ENCODE measurements at regions not wholly inside any gene's neighbourhood (a gene's known extent, or its start where the extent isn't known, plus 50 kb on each side); places are given as distances from the start of the nearest gene placed in this dataset.
A peak's percentile ranks its signal among the peaks of the same experiment; 100 is the strongest.
"Not testable (repeated sequence)": the region's sequence is repeated elsewhere in the genome, so short reads cannot be mapped to it uniquely, and the experiment has no call there.

GRCh38 chr2:84271977-84272376 is 187.1 kb downstream of the SUCLG1 start:
- ATAC-seq, result no peak
- DNase-seq (ENCODE audit: low spot score in 2 of 2), result no peak
- no peaks in the 10 kb centered on the region for H3K36me3 Mint-ChIP-seq
- H3K27ac Mint-ChIP-seq, result no peak overlapping the region
- H3K4me1 Mint-ChIP-seq, result peaks cover 6% of the 10 kb centered on the region
- no peaks in the 10 kb centered on the region for H3K9me3 Mint-ChIP-seq
- H3K4me3 Mint-ChIP-seq, result no peak overlapping the region

- Mint-ChIP-seq H3K27ac (no peak overlapping the region), H3K9me3 (no peaks in the 10 kb centered on the region), H3K36me3 (no peaks in the 10 kb centered on the region), H3K4me3 (no peak overlapping the region), H3K4me1 (no peaks in the 10 kb centered on the region)
- DNase-seq (ENCODE audit: low spot score in 2 of 2) (no peak), ATAC-seq (no peak)
These were observed 201.2 kb downstream of the SUCLG1 start for GRCh38 chr2:84257831-84258230.

- Mint-ChIP-seq H3K27ac (no peak overlapping the region), H3K9me3 (no peaks in the 10 kb centered on the region), H3K36me3 (no peaks in the 10 kb centered on the region), H3K4me1 (no peaks in the 10 kb centered on the region), H3K4me3 (no peak overlapping the region)
- DNase-seq (ENCODE audit: low spot score in 2 of 2) (no peak), ATAC-seq (no peak)
These were observed 207.3 kb downstream of the SUCLG1 start for GRCh38 chr2:84251651-84252302.

- no peak overlapping the region for H3K4me3 Mint-ChIP-seq
- H3K9me3 Mint-ChIP-seq, result no peaks in the 10 kb centered on the region
- no peaks in the 10 kb centered on the region for H3K4me1 Mint-ChIP-seq
- no peaks in the 10 kb centered on the region for H3K36me3 Mint-ChIP-seq
- ATAC-seq, result no peak
- no peak for DNase-seq (ENCODE audit: low spot score in 2 of 2)
- no peak overlapping the region for H3K27ac Mint-ChIP-seq
These were observed 209.9 kb downstream of the SUCLG1 start for GRCh38 chr2:84249140-84249539.

- Mint-ChIP-seq H3K27ac (no peak overlapping the region), H3K9me3 (no peaks in the 10 kb centered on the region), H3K4me3 (no peak overlapping the region), H3K4me1 (no peaks in the 10 kb centered on the region), H3K36me3 (no peaks in the 10 kb centered on the region)
- no peak for DNase-seq (ENCODE audit: low spot score in 2 of 2)
- ATAC-seq, result no peak
These were observed 211.5 kb downstream of the SUCLG1 start for GRCh38 chr2:84247532-84247931.

- Mint-ChIP-seq H3K4me3 (no peak overlapping the region), H3K36me3 (no peaks in the 10 kb centered on the region), H3K27ac (no peak overlapping the region), H3K9me3 (no peaks in the 10 kb centered on the region), H3K4me1 (no peaks in the 10 kb centered on the region)
- DNase-seq (ENCODE audit: low spot score in 2 of 2) (no peak), ATAC-seq (no peak)
These were observed 215.0 kb downstream of the SUCLG1 start for GRCh38 chr2:84243788-84244733.

GRCh38 chr2:84238907-84239306 is 220.2 kb downstream of the SUCLG1 start:
- H3K27ac Mint-ChIP-seq, result no peak overlapping the region
- DNase-seq (ENCODE audit: low spot score in 2 of 2) (no peak), ATAC-seq (no peak)
- H3K36me3 Mint-ChIP-seq, result no peaks in the 10 kb centered on the region
- no peaks in the 10 kb centered on the region for H3K9me3 Mint-ChIP-seq
- H3K4me3 Mint-ChIP-seq, result no peak overlapping the region
- H3K4me1 Mint-ChIP-seq, result no peaks in the 10 kb centered on the region

GRCh38 chr2:84236288-84236687 is 222.8 kb downstream of the SUCLG1 start:
- DNase-seq (ENCODE audit: low spot score in 2 of 2), result no peak
- H3K4me1 Mint-ChIP-seq, result no peaks in the 10 kb centered on the region
- H3K27ac Mint-ChIP-seq, result no peak overlapping the region
- H3K9me3 Mint-ChIP-seq, result no peaks in the 10 kb centered on the region
- no peaks in the 10 kb centered on the region for H3K36me3 Mint-ChIP-seq
- H3K4me3 Mint-ChIP-seq, result no peak overlapping the region
- no peak for ATAC-seq

GRCh38 chr2:84234103-84234502 is 225.0 kb downstream of the SUCLG1 start:
- H3K9me3 Mint-ChIP-seq, result no peaks in the 10 kb centered on the region
- no peak for DNase-seq (ENCODE audit: low spot score in 2 of 2)
- no peaks in the 10 kb centered on the region for H3K36me3 Mint-ChIP-seq
- no peak for ATAC-seq
- no peaks in the 10 kb centered on the region for H3K4me1 Mint-ChIP-seq
- no peak overlapping the region for H3K27ac Mint-ChIP-seq
- no peak overlapping the region for H3K4me3 Mint-ChIP-seq

GRCh38 chr2:84231478-84231877 is 227.6 kb downstream of the SUCLG1 start:
- H3K4me1 Mint-ChIP-seq, result no peaks in the 10 kb centered on the region
- H3K27ac Mint-ChIP-seq, result no peak overlapping the region
- H3K36me3 Mint-ChIP-seq, result no peaks in the 10 kb centered on the region
- no peak overlapping the region for H3K4me3 Mint-ChIP-seq
- no peak for DNase-seq (ENCODE audit: low spot score in 2 of 2)
- ATAC-seq, result no peak
- no peaks in the 10 kb centered on the region for H3K9me3 Mint-ChIP-seq

- no peaks in the 10 kb centered on the region for H3K36me3 Mint-ChIP-seq
- H3K9me3 Mint-ChIP-seq, result no peaks in the 10 kb centered on the region
- H3K27ac Mint-ChIP-seq, result no peak overlapping the region
- H3K4me1 Mint-ChIP-seq, result no peaks in the 10 kb centered on the region
- DNase-seq (ENCODE audit: low spot score in 2 of 2), result no peak
- no peak for ATAC-seq
- no peak overlapping the region for H3K4me3 Mint-ChIP-seq
These were observed 235.0 kb downstream of the SUCLG1 start for GRCh38 chr2:84224121-84224520.

- Mint-ChIP-seq H3K4me3 (no peak overlapping the region), H3K9me3 (no peaks in the 10 kb centered on the region), H3K27ac (no peak overlapping the region), H3K4me1 (no peaks in the 10 kb centered on the region), H3K36me3 (no peaks in the 10 kb centered on the region)
- no peak for DNase-seq (ENCODE audit: low spot score in 2 of 2)
- ATAC-seq, result peak; percentile 53
These were observed 235.9 kb downstream of the SUCLG1 start for GRCh38 chr2:84223191-84223590.

- not testable (repeated sequence) for H3K9me3 Mint-ChIP-seq; H3K27ac Mint-ChIP-seq; H3K4me3 Mint-ChIP-seq; H3K36me3 Mint-ChIP-seq; H3K4me1 Mint-ChIP-seq; DNase-seq (ENCODE audit: low spot score in 2 of 2); ATAC-seq
These were observed 238.0 kb downstream of the SUCLG1 start for GRCh38 chr2:84221102-84221501.

GRCh38 chr2:84217456-84217855 is 241.6 kb downstream of the SUCLG1 start:
- H3K9me3 Mint-ChIP-seq, result no peaks in the 10 kb centered on the region
- no peak overlapping the region for H3K4me3 Mint-ChIP-seq
- ATAC-seq (no peak), DNase-seq (ENCODE audit: low spot score in 2 of 2) (no peak)
- no peaks in the 10 kb centered on the region for H3K36me3 Mint-ChIP-seq
- no peaks in the 10 kb centered on the region for H3K4me1 Mint-ChIP-seq
- H3K27ac Mint-ChIP-seq, result no peak overlapping the region

- Mint-ChIP-seq H3K4me1 (no peaks in the 10 kb centered on the region), H3K36me3 (no peaks in the 10 kb centered on the region), H3K27ac (no peak overlapping the region)
These were observed 244.6 kb downstream of the SUCLG1 start for GRCh38 chr2:84214455-84214854.

More at GRCh38 chr2:84214455-84214854, 244.6 kb downstream of the SUCLG1 start:
- no peak for ATAC-seq
- Mint-ChIP-seq H3K9me3 (no peaks in the 10 kb centered on the region), H3K4me3 (no peak overlapping the region)
- DNase-seq (ENCODE audit: low spot score in 2 of 2), result no peak
